ENCODE measurements at regions not wholly inside any gene's neighbourhood (a gene's known extent, or its start where the extent isn't known, plus 50 kb on each side); places are given as distances from the start of the nearest gene placed in this dataset.

DNA sequence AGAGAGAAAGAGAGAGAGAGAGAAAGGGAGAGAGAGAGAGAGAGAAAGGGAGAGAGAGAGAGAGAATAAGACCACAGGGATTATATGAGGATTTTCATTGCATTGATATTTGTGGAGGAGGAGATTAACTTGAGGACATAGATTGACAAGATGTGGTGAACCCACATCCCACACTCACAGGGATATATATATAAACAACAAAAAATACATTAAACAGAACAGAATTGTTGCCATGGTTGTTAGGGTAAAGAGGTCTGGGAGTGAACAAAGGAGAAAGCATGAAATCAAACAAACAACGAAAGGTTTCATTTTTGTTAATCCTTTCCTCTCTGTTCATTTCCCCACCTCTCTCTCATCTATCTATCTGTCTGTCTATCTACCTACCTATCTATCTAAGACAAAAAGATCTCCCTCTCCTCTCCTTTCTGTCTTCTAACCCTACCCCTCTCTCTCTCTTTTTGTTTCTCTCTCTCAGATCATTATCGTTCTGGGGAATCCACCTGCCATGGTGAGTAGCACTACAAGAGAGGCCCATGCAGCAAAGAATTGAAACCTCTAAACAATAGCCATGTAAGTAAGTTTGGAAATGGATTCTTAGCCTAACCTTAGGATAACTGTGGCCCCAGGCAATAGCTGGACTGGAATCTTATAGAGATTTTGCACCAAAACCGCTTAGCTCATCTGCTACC, 280.9 kb downstream of the RAP2B start:
- no peak overlapping the region for H3K4me3 ChIP-seq (ENCODE audit: low read depth, low read length)
- TF ChIP-seq, protein P1, sequence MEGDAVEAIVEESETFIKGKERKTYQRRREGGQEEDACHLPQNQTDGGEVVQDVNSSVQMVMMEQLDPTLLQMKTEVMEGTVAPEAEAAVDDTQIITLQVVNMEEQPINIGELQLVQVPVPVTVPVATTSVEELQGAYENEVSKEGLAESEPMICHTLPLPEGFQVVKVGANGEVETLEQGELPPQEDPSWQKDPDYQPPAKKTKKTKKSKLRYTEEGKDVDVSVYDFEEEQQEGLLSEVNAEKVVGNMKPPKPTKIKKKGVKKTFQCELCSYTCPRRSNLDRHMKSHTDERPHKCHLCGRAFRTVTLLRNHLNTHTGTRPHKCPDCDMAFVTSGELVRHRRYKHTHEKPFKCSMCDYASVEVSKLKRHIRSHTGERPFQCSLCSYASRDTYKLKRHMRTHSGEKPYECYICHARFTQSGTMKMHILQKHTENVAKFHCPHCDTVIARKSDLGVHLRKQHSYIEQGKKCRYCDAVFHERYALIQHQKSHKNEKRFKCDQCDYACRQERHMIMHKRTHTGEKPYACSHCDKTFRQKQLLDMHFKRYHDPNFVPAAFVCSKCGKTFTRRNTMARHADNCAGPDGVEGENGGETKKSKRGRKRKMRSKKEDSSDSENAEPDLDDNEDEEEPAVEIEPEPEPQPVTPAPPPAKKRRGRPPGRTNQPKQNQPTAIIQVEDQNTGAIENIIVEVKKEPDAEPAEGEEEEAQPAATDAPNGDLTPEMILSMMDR (IDR thresholded peaks at IDR 0.05; ENCODE audit: borderline replicate concordance, insufficient read depth, low read depth, low read length), result no peak

DNA sequence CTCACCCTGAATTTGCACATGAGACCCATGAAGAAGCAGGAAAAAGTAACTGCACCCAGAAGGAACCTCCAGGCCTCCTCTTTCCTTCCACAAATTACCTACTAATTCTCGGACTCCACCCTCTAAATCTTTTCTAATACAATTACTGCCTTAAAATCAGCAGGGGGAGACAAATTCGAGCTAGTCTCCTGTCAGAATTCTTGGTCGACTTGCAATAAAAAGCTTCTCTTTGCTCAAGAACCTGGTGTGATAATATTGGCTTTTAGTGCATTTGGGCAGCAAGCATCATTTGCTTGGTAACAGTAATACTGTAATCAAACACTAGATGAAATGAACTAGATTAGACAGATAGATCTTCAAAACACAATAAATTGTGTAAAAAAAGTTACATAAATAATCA, 281.9 kb downstream of the RAP2B start:
- TF ChIP-seq, protein P1 (IDR thresholded peaks at IDR 0.05; ENCODE audit: borderline replicate concordance, insufficient read depth, low read depth, low read length), result no peak
- no peak overlapping the region for H3K4me3 ChIP-seq (ENCODE audit: low read depth, low read length)

DNA sequence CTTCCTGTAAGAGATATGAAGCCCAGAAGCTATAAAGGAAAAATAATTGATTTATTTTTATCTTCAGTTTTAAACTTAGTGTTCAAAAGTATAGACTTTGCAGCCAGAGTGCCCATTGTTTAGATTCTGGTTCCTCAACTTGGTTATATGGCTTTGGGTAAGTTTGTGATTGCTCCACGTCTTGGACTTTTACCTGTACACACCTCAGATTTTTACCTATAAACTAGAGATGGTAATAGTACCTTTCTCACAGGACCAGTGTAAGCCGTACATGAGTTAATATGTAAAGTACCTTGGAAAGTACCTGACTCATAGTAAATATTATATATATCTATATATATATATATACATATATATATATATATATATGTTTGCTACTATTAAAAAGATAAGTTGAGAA, 283.8 kb downstream of the RAP2B start:
- no peak overlapping the region for H3K4me3 ChIP-seq (ENCODE audit: low read depth, low read length)
- TF ChIP-seq, protein P1 (IDR thresholded peaks at IDR 0.05; ENCODE audit: borderline replicate concordance, insufficient read depth, low read depth, low read length), result no peak

DNA sequence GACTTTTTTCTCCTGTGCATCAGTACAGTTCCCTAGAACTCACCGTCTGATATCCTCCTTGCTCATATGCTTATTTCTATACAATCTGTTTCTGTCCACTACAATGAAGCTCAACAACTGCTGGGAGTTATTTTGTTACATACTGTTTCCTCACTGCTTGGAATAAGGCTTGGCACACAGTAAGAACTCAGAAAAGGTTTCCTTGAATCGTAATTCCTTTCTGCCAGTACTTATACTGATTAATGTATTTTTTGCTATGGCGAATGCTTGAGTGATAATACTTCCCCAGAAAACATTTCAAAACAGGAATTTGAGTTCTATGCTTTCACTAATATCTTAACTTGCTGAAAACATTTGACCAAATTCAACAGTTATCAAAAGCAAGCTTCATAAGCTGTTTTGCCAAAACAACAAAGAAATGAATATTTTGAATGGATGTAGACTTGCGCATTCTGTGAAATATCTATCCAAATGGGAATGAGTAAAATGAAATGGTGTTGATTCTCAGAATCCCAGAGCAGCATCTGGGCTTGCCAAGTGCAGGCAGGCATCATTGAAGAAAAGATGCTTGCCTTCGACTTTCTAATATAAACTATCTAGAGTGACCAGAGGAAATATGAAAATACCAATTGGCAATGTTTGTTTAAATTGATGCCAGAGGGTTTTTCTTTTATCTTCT, 286.3 kb downstream of the RAP2B start:
- TF ChIP-seq, protein P1 (IDR thresholded peaks at IDR 0.05; ENCODE audit: borderline replicate concordance, insufficient read depth, low read depth, low read length), result no peak
- no peak overlapping the region for H3K4me3 ChIP-seq (ENCODE audit: low read depth, low read length)

DNA sequence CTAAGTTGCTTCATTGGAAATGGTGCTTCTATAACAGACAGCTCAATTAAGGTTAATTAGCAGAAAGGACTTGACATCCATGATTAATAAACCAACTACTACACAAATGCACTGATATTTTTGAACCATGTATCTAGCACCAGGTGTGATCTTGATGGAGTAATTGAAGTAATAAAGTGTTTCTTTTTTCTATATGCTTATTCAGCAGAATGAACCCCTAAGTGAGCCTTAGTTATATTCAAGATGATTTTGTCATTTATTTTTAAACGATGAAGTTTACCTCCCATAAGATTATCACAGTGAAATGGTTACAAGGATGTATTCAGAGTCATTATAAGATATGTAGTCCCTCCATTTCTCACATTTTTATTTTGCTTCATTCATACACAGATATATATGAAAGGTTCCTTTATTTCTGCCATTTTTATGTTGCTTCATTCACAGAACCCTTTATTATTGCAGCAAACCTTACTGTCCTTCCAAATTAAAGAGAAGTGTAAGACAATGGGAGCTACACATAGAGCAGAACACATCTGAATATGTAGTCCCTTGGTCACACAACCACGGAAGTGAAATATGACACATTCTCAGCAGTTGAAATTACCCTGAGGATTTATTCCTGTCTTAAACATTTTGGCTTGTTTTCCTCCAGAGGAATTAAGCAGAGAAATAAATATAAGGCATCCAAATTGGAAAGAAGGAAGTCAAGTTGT, 295.0 kb downstream of the RAP2B start:
- TF ChIP-seq, protein P1 (IDR thresholded peaks at IDR 0.05; ENCODE audit: borderline replicate concordance, insufficient read depth, low read depth, low read length), result no peak
- H3K4me3 ChIP-seq (ENCODE audit: low read depth, low read length), result no peak overlapping the region

DNA sequence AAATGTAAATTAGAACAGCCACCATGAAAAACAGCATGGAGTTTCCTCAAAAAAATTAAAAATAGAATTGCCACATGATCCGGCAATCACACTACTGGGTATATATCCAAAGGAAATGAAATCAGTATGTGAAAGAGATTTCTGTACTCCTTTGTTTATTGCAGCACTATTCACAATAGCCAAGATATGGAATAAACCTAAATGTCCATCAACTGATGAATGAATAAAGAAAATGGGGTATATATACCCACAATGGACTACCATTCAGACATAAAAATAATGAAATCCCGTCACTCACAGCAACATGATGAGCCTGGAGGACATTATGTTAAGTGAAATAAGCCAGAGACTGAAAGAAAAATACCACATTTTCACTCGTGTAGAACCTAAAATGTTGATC, 296.9 kb downstream of the RAP2B start:
- TF ChIP-seq, protein P1 (IDR thresholded peaks at IDR 0.05; ENCODE audit: borderline replicate concordance, insufficient read depth, low read depth, low read length), result no peak
- H3K4me3 ChIP-seq (ENCODE audit: low read depth, low read length), result no peak overlapping the region

All from GM12875 (cell line).